H1 (cell line): ENCODE measurements at regions not wholly inside any gene's neighbourhood (a gene's known extent, or its start where the extent isn't known, plus 50 kb on each side); places are given as distances from the start of the nearest gene placed in this dataset.

Source experiments
- CTCF ChIA-PET: fragments of 300-600 bp; sonication (Branson Sonifier 250); formaldehyde crosslinking; loops from one replicate; lab custom pipeline; 2021; ENCODE audit not compliant: partially characterized antibody; lab: Charles Lee
- POLR2A ChIA-PET: fragments of 300-600 bp; sonication (Branson Sonifier 250); formaldehyde crosslinking; loops from one replicate; lab custom pipeline; 2021; ENCODE audit warnings: inconsistent platforms; ENCODE audit not compliant: partially characterized antibody; lab: Charles Lee
- DNase-seq, 2 experiments: peaks; one replicate each; pipeline versions ENCODE4 v3.0.0 to v3.0.0-alpha.2; 2010 to 2022; ENCODE audit warnings: low spot score in 2 of 2, low read depth in 1 of 2, mixed read lengths in 1 of 2
- FAIRE-seq: peaks from 2 replicates; lab custom pipeline; 2011; peaks lifted over from hg19 to GRCh38; lab: Jason Lieb, UNC
- H2AFZ ChIP-seq: 2 replicates; pipeline ENCODE4 v1.8.1; 2012; ENCODE audit warnings: low read length, inconsistent platforms
- H2AK5ac ChIP-seq: 2 replicates; pipeline ENCODE4 v1.6.1; 2013; ENCODE audit warnings: low read depth, low read length
- H2BK120ac ChIP-seq: replicated peaks from 2 replicates; pipeline ENCODE3; 2013; ENCODE audit warnings: low read depth, low read length, inconsistent platforms
- H2BK12ac ChIP-seq: 2 replicates; pipeline ENCODE4 v1.6.1; 2013; ENCODE audit warnings: low read depth, low read length
- H2BK15ac ChIP-seq: 2 replicates; pipeline ENCODE4 v1.6.1; 2013; ENCODE audit warnings: low read length
- H2BK20ac ChIP-seq: 2 replicates; pipeline ENCODE4 v1.6.1; 2013; ENCODE audit warnings: low read length
- H2BK5ac ChIP-seq: 2 replicates; pipeline ENCODE4 v1.6.1; 2013; ENCODE audit warnings: low read depth, low read length
- H3K14ac ChIP-seq: 2 replicates; pipeline ENCODE4 v1.6.1; 2013; ENCODE audit warnings: inconsistent platforms; ENCODE audit not compliant: insufficient read length
- H3K18ac ChIP-seq: 2 replicates; pipeline ENCODE4 v1.6.1; 2013; ENCODE audit warnings: low read length; ENCODE audit errors: extremely low read depth
- H3K23ac ChIP-seq: 2 replicates; pipeline ENCODE4 v1.6.1; 2013; ENCODE audit warnings: inconsistent platforms; ENCODE audit not compliant: insufficient read length
- H3K23me2 ChIP-seq: 2 replicates; pipeline ENCODE4 v1.6.1; 2013; ENCODE audit warnings: low read depth, low read length
- H3K27ac ChIP-seq: 2 replicates; pipeline ENCODE4 v1.6.1; 2011; ENCODE audit warnings: low read depth, low read length, inconsistent platforms
- H3K27me3 ChIP-seq, 4 experiments: replicated peaks in 1 of 4; 1 replicate in 1 of 4; 2 replicates in 3 of 4; pipeline versions ENCODE4 v1.6.1 to v1.8.1; 2011 to 2013; ENCODE audit warnings: low read length in 3 of 4, mild to moderate bottlenecking in 3 of 4, inconsistent platforms in 2 of 4, mixed read lengths in 2 of 4, moderate library complexity in 1 of 4; ENCODE audit not compliant: control insufficient read depth in 3 of 4, insufficient read depth in 3 of 4; ENCODE audit errors: extremely low read depth in 1 of 4
- H3K36me3 ChIP-seq, 4 experiments: 2 replicates each; pipeline versions ENCODE4 v1.6.1 to v1.8.1; 2011 to 2013; ENCODE audit warnings: mild to moderate bottlenecking in 4 of 4, low read length in 3 of 4, moderate library complexity in 2 of 4, control low read depth in 1 of 4, inconsistent platforms in 1 of 4; ENCODE audit not compliant: insufficient read depth in 4 of 4, control insufficient read depth in 2 of 4
- H3K4ac ChIP-seq: replicated peaks from 2 replicates; pipeline ENCODE3; 2013; ENCODE audit warnings: low read length, low read depth, mixed read lengths, inconsistent platforms; ENCODE audit not compliant: insufficient read length
- H3K4me1 ChIP-seq, 4 experiments: replicated peaks in 1 of 4; 1 replicate in 1 of 4; 2 replicates in 3 of 4; pipeline versions ENCODE4 v1.6.1 to v1.8.1; 2011 to 2013; ENCODE audit warnings: low read length in 3 of 4, inconsistent platforms in 2 of 4, mixed read lengths in 1 of 4; ENCODE audit not compliant: insufficient read depth in 4 of 4, control insufficient read depth in 3 of 4
- H3K4me2 ChIP-seq, 2 experiments: 2 replicates each; pipeline versions ENCODE4 v1.6.1 to v1.8.1; 2011 to 2013; ENCODE audit warnings: low read depth in 2 of 2, low read length in 2 of 2, control low read depth in 1 of 2, inconsistent platforms in 1 of 2, mild to moderate bottlenecking in 1 of 2; ENCODE audit not compliant: insufficient read depth in 1 of 2
- H3K4me3 ChIP-seq, 4 experiments: fragments of 200-600, 300-600 bp in 1 of 4; sonication (generic), shearing (Covaris generic), sonication (Bioruptor Twin) in 1 of 4; 2 replicates each; pipeline versions ENCODE4 v1.5.1 to v1.8.1; 2011 to 2016; ENCODE audit warnings: low read length in 4 of 4, low read depth in 3 of 4, control low read depth in 2 of 4, inconsistent platforms in 2 of 4, mild to moderate bottlenecking in 2 of 4, mixed read lengths in 1 of 4, moderate library complexity in 1 of 4; ENCODE audit not compliant: insufficient read depth in 2 of 4; ENCODE audit errors: extremely low read depth in 1 of 4
- H3K56ac ChIP-seq: replicated peaks from 2 replicates; pipeline ENCODE3; 2013; ENCODE audit warnings: low read depth, mild to moderate bottlenecking, mixed read lengths, low read length, inconsistent platforms; ENCODE audit not compliant: insufficient read length
- H3K79me1 ChIP-seq: 2 replicates; pipeline ENCODE4 v1.6.1; 2013; ENCODE audit warnings: low read depth, low read length, control low read depth
- H3K79me2 ChIP-seq, 2 experiments: 2 replicates each; pipeline versions ENCODE4 v1.6.1 to v1.8.1; 2012 to 2013; ENCODE audit warnings: low read length in 2 of 2, mild to moderate bottlenecking in 2 of 2, inconsistent platforms in 1 of 2; ENCODE audit not compliant: insufficient read depth in 2 of 2, control insufficient read depth in 1 of 2
- H3K9ac ChIP-seq, 4 experiments: replicated peaks in 1 of 4; 1 replicate in 1 of 4; 2 replicates in 3 of 4; pipeline versions ENCODE4 v1.6.1 to v1.8.1; 2011 to 2013; ENCODE audit warnings: low read depth in 3 of 4, low read length in 3 of 4, control low read depth in 2 of 4, mild to moderate bottlenecking in 2 of 4, moderate library complexity in 2 of 4, inconsistent platforms in 1 of 4; ENCODE audit errors: extremely low read depth in 1 of 4
- H3K9me3 ChIP-seq, 2 experiments: 2 replicates each; pipeline versions ENCODE4 v1.6.1 to v1.8.1; 2012 to 2013; ENCODE audit warnings: mild to moderate bottlenecking in 2 of 2, moderate library complexity in 2 of 2, control low read depth in 1 of 2, inconsistent platforms in 1 of 2, low read depth in 1 of 2, low read length in 1 of 2, mixed read lengths in 1 of 2; ENCODE audit not compliant: insufficient read depth in 2 of 2
- H4K20me1 ChIP-seq, 2 experiments: replicated peaks in 1 of 2; 2 replicates each; pipeline versions ENCODE3 to v1.8.1; 2011 to 2013; ENCODE audit warnings: inconsistent platforms in 2 of 2, low read length in 2 of 2, mild to moderate bottlenecking in 1 of 2; ENCODE audit not compliant: insufficient read depth in 2 of 2, control insufficient read depth in 1 of 2
- H4K5ac ChIP-seq: 2 replicates; pipeline ENCODE4 v1.6.1; 2013; ENCODE audit warnings: low read length, low read depth, mixed read lengths, inconsistent platforms; ENCODE audit not compliant: insufficient read length
- H4K8ac ChIP-seq: 2 replicates; pipeline ENCODE4 v1.8.0; 2013; ENCODE audit warnings: mild to moderate bottlenecking, moderate library complexity, low read length, inconsistent platforms; ENCODE audit not compliant: insufficient read depth; ENCODE audit errors: extremely low read depth
- H4K91ac ChIP-seq: replicated peaks from 2 replicates; pipeline ENCODE3; 2013; ENCODE audit warnings: low read length, mixed read lengths, inconsistent platforms; ENCODE audit not compliant: insufficient read length
- POLR2A ChIP-seq, 2 experiments: IDR thresholded peaks; 1 replicate in 1 of 2; 2 replicates in 1 of 2; pipeline ENCODE4 v1.6.1; 2011; ENCODE audit warnings: low read depth in 2 of 2, low read length in 2 of 2, mild to moderate bottlenecking in 2 of 2; ENCODE audit errors: control extremely low read depth in 1 of 2
- SIX5 ChIP-seq: IDR thresholded peaks from 2 replicates; pipeline ENCODE4 v1.6.1; 2011; ENCODE audit warnings: mild to moderate bottlenecking, low read depth, low read length
- SP1 ChIP-seq: IDR thresholded peaks from 2 replicates; pipeline ENCODE4 v1.6.1; 2011; ENCODE audit warnings: low read depth, low read length
- TEAD4 ChIP-seq: IDR thresholded peaks from 2 replicates; pipeline ENCODE4 v1.6.1; 2012; ENCODE audit warnings: low read depth, low read length, inconsistent platforms, mixed read lengths
- WGBS, 2 experiments: shearing (Covaris generic) in 1 of 2; methylation state at CpG; one replicate each; pipeline versions ENCODE4 v1.1.6 to v1.1.7; 2013 to 2015; ENCODE audit warnings: low lambda C conversion rate in 2 of 2, mixed read lengths in 2 of 2, inconsistent platforms in 1 of 2, low coverage in 1 of 2, missing lambda C conversion rate in 1 of 2; ENCODE audit not compliant: insufficient replicate concordance in 2 of 2, insufficient coverage in 1 of 2, insufficient read length in 1 of 2; ENCODE audit errors: extremely low coverage in 1 of 2, missing lambda C conversion rate in 1 of 2; 5-methylcytosine and 5-hydroxymethylcytosine counted together

GRCh38 chr2:183948861-183949260 lies 649.5 kb upstream of the ZNF804A start:
- CTCF ChIA-PET, result no interaction called here
- H4K20me1 ChIP-seq, result no peaks in the 10 kb centered on the region
- H3K18ac ChIP-seq, result no peak overlapping the region
- no peaks in the 10 kb centered on the region for H3K27me3 ChIP-seq
- FAIRE-seq, result no peak
- H3K36me3 ChIP-seq, result no peaks in the 10 kb centered on the region
- no peak overlapping the region for H3K56ac ChIP-seq
- H3K4me2 ChIP-seq, result no peak overlapping the region
- POLR2A ChIA-PET, result no interaction called here
- no peak overlapping the region for H3K4me3 ChIP-seq
- no peak for DNase-seq
- H3K27ac ChIP-seq, result no peak overlapping the region
- H2BK12ac ChIP-seq, result no peak overlapping the region
- H2BK120ac ChIP-seq, result no peak overlapping the region
- no peak overlapping the region for H2AFZ ChIP-seq
- no peaks in the 10 kb centered on the region for H3K79me1 ChIP-seq
- no peak overlapping the region for H4K5ac ChIP-seq
- H3K79me2 ChIP-seq, result no peaks in the 10 kb centered on the region
- no peaks in the 10 kb centered on the region for H3K9me3 ChIP-seq
- H3K4me1 ChIP-seq, result no peaks in the 10 kb centered on the region
- no peak overlapping the region for H2BK5ac ChIP-seq
- H2AK5ac ChIP-seq, result no peak overlapping the region
- no peak overlapping the region for H3K14ac ChIP-seq
- 75% methylated on average over 1 of the region's 1 CpG; no CpG with 5 or more reads in 1 of the 2 experiments for WGBS, 2 experiments
- no peak overlapping the region for H4K91ac ChIP-seq
- no peak overlapping the region for H4K8ac ChIP-seq
- no peak overlapping the region for H3K4ac ChIP-seq
- no peak overlapping the region for H2BK15ac ChIP-seq
- H3K9ac ChIP-seq, result no peak overlapping the region
- H3K23me2 ChIP-seq, result no peaks in the 10 kb centered on the region
- no peak overlapping the region for H3K23ac ChIP-seq
- no peak overlapping the region for H2BK20ac ChIP-seq
- no peak for TF ChIP-seq TEAD4
- TF ChIP-seq SP1, result no peak
- TF ChIP-seq SIX5, result no peak
- no peak for TF ChIP-seq POLR2A (IDR thresholded peaks at IDR 0.05; ENCODE audit: control extremely low read depth in 1 of 2, low read depth in 2 of 2, low read length in 2 of 2)
